T1000 (cell line): ENCODE measurements at regions not wholly inside any gene's neighbourhood (a gene's known extent, or its start where the extent isn't known, plus 50 kb on each side); places are given as distances from the start of the nearest gene placed in this dataset.
"Not testable (repeated sequence)": the region's sequence is repeated elsewhere in the genome, so short reads cannot be mapped to it uniquely, and the experiment has no call there.

Experiments
- DNase-seq: peaks from one replicate; lab custom pipeline; 2025; ENCODE audit warnings: mixed read lengths; lab: John Stamatoyannopoulos, UW

DNA sequence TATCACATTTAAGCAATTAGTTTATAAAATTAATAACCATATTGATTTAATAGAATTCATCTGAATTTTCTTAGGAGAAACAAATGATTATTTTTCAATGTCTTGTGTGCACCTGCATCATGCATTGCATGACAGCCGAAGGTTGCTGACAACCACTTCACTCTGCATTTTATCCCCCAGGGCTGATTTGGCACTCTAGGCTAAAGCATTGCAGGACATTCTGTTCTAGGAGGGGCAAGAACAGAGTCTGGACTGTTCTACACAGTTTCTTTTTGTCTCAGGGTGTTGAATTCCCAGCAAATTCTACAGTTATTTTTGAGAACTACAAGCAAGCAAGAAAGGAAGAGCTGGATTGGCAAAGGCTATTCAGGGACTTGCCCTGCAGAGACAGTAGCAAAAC lies 570.4 kb upstream of the EYS start:
- no peak for DNase-seq

- DNase-seq = no peak
Measured at GRCh38 chr6:66265737-66266136, 558.7 kb upstream of the EYS start.

- DNase-seq = no peak
Measured at GRCh38 chr6:66264376-66264775, 557.4 kb upstream of the EYS start.

DNA sequence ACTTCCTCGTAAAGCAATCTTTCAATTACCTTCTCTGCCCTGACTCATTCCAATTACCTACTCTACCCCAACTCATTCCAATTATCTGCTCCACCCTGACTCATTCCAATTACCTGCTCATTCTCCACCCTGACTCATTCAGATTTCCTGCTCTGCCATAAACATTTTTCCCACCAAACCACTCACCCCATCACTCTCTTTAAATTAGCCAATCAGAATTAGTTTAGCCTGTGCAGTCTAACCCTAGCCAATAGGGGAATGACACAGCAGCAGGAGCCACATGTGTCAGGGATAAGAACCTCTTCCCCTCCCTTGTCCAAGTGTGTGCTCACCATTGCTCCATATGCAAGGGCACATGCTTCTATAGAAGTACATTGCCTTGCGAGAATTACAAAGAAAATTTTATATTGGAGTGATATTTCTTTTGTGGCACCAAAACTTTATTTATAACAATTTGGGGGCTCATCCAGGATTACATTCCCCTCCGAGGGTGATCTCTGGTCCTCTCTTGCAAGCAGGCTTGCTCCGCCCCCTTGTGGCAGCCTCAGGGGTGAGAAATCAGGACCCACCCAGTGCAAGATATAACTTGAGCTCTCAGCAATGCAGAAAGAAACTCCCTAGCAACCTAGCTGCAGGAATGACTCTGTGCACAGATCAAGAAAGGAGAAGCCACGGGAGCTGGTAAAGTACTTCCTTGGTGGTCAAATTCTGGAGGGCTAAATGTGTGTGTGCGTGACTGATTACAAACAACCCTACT lies 551.9 kb upstream of the EYS start:
- not testable (repeated sequence) for DNase-seq

DNA sequence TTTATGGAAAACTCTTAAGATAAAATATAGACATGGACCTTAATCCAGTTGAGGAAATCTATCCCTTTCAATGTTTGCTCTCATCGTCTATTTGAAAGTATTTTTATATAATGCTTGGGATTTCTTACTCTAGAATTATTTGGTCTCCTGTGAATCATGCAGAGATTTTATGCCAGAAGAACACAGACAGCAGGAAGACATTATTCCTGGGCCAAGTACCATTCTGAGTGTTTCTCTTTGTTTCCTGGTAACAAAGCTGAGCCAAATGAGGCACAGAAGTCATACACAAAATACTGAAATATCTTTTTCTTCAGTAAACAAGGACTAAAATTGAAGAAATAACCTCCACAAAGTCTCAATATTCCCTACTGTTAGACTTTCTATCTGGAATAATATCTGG lies 538.2 kb upstream of the EYS start:
- DNase-seq = no peak

GRCh38 chr6:66238851-66239250 lies 531.8 kb upstream of the EYS start:
- DNase-seq = no peak

GRCh38 chr6:66232890-66233289 lies 525.9 kb upstream of the EYS start:
- no peak for DNase-seq

DNA sequence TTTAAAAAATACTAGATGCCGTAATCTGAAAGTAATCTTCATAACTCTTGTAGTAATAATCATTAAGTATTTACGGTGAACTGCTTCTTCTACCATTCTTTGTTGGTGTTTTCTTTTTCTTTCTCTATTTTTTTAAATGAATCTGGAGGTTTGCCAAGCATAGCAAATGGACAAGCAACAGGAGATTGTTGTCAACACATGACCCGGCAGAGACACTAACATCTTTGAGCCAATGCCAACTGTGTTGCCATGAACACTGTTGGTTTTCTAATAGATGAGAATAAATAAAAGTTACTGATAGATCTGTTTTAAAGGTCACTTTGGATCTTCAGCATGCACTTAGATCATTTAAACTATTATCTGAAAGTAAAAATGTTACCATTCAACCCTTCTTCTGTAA lies 523.6 kb upstream of the EYS start:
- DNase-seq = no peak

GRCh38 chr6:66226109-66226508 lies 519.1 kb upstream of the EYS start:
- no peak for DNase-seq

DNA sequence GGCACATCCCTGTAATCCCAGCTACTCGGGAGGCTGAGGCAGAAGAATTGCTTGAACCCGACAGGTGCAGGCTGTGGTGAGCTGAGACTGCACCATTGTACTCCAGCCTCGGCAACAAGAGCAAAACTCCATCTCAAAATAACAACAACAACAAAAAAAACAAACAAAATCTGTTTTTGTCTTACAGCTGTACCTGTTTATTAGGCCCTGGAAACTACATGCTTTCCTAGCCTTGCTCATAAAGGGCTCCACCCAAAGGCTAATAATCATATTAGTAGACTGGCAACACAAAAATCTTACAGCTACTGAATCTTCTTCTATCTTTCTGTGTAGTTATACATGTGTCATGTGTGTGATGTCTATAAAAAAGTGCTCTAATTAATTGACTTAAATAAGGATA lies 503.9 kb upstream of the EYS start:
- DNase-seq = no peak

GRCh38 chr6:66200390-66200789 lies 493.4 kb upstream of the EYS start:
- no peak for DNase-seq

DNA sequence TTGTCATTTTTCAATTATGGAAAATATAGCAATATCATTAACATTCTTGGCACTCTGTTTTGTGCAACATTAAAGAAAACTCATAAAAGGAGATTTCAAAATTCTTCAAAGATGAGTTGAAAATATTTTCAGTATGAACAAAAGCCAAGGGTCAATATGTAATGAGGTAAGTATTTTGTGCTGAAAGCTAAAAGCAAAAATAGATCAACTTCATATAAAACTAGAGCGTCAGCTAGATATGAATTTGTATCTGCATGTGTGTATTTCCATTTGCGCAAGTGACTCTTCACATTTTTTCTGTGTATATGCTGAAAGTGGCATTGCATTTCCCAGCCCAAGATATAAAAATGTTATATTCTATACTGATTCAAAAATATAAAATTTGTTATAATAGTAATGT lies 492.1 kb upstream of the EYS start:
- no peak for DNase-seq

GRCh38 chr6:66198062-66198624 lies 491.1 kb upstream of the EYS start:
- peak; percentile 59 for DNase-seq

DNA sequence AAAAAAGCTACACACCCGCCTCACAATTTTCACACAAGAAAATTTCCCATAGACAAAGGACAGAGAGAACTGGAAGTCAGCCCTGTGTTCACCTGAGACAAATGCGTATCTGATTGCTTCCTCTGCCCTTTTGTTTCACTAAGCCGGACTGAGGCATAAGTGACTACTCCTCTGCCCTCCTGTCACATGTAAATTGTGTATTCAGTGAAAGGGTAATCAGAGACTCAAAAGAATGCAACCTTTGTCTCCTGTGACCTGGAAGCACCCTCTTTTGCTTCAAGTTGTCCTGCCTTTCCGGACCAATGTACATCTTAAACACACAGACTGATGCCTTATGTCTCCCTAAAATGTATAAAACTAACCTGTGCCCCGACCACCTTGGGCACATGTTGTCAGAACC lies 483.8 kb upstream of the EYS start:
- no peak for DNase-seq

DNA sequence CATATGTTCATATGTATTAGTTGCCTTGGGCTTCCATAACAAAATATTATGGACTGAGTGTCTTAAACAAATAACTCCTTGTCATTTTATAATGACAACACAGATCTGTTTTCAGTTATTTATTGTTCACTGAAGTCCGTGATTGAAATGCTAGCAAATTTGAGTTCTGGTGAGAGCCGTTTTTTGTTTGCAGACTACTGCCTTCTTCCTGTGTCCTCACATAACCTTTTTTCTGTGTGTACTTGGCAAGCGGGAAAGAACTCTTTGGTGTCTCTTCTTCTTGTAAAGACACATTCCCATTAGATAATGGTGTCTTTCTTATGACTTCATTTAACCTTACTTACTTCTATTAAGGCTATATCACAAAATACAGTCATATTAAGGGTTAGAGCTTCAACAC lies 482.9 kb upstream of the EYS start:
- no peak for DNase-seq

GRCh38 chr6:66186756-66187155 lies 479.7 kb upstream of the EYS start:
- no peak for DNase-seq

- DNase-seq = no peak
Measured at GRCh38 chr6:66184091-66184490, 477.1 kb upstream of the EYS start.

- no peak for DNase-seq
Measured at GRCh38 chr6:66179361-66179760, 472.3 kb upstream of the EYS start.

DNA sequence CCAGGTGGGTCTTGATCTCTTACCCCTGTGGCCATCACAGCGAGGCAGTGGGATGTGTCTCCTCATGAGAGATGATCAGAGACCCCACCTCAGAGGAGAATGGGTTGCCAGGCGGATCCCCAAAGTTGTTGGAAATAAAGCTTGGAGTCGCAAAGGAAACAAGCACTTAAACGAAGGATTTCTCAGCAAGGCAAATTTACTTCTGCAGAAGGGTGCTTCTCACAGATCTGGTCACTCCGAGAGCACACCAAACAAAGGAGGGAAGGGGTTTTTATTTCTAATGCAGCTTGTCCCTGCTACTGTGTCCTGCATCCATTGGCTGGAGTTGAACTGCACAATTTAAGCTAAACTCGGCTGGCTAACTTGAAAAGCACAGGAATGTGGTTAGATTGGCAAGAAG lies 466.6 kb upstream of the EYS start:
- no peak for DNase-seq

- not testable (repeated sequence) for DNase-seq
Measured at GRCh38 chr6:66166713-66167112, 459.7 kb upstream of the EYS start.

GRCh38 chr6:66161546-66162108 lies 454.6 kb upstream of the EYS start:
- DNase-seq = no peak

DNA sequence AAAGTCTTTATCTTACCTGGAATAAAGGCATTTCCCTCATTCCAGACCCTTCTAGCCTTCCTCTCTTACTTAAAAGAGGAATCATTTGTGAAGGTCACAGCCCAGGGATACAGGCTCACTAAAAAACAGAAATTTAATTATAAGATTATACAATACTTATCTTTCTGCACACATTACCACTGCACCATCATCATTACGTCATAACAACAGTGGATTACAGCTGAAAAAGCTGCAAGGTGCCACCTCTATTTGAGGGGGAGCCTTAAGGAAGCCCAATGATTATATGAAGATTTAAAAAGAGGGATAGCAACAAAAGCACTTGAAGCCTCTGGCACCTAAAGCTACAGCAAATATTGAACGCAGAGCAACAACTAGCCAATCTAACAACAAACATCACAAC lies 452.9 kb upstream of the EYS start:
- DNase-seq = no peak

- no peak for DNase-seq
Measured at GRCh38 chr6:66153247-66153646, 446.2 kb upstream of the EYS start.

- no peak for DNase-seq
Measured at GRCh38 chr6:66149132-66149531, 442.1 kb upstream of the EYS start.
